Osteocyte (in vitro differentiated cells): ENCODE measurements at regions not wholly inside any gene's neighbourhood (a gene's known extent, or its start where the extent isn't known, plus 50 kb on each side); places are given as distances from the start of the nearest gene placed in this dataset.

Experiments
- DNase-seq: peaks from one replicate; pipeline ENCODE4 v3.0.0; 2021; ENCODE audit warnings: mixed read lengths; ENCODE audit not compliant: unreplicated experiment; ENCODE audit errors: extremely low spot score
- H3K27ac Mint-ChIP-seq: one replicate; pipeline ENCODE4 v1.8.0; 2021; ENCODE audit warnings: mild to moderate bottlenecking, mixed read lengths; ENCODE audit not compliant: unreplicated experiment
- H3K27me3 Mint-ChIP-seq: one replicate; pipeline ENCODE4 v1.8.0; 2021; ENCODE audit warnings: mixed read lengths; ENCODE audit not compliant: unreplicated experiment
- H3K36me3 Mint-ChIP-seq: one replicate; pipeline ENCODE4 v1.8.0; 2021; ENCODE audit warnings: mixed read lengths; ENCODE audit not compliant: unreplicated experiment
- H3K4me1 Mint-ChIP-seq: one replicate; pipeline ENCODE4 v1.8.0; 2021; ENCODE audit warnings: mixed read lengths; ENCODE audit not compliant: unreplicated experiment
- H3K4me3 Mint-ChIP-seq: one replicate; pipeline ENCODE4 v1.8.0; 2021; ENCODE audit warnings: mild to moderate bottlenecking, moderate library complexity, mixed read lengths; ENCODE audit not compliant: unreplicated experiment
- H3K9me3 Mint-ChIP-seq: one replicate; pipeline ENCODE4 v1.8.0; 2021; ENCODE audit warnings: mixed read lengths; ENCODE audit not compliant: unreplicated experiment
- TF ChIP-seq, protein P1 (sequence below): fragments of 200-600 bp; sonication (generic); IDR thresholded peaks from 2 replicates; pipeline ENCODE4 v1.5.0; 2021; ENCODE audit warnings: antibody characterized with exemption, mild to moderate bottlenecking, moderate library complexity

DNA sequence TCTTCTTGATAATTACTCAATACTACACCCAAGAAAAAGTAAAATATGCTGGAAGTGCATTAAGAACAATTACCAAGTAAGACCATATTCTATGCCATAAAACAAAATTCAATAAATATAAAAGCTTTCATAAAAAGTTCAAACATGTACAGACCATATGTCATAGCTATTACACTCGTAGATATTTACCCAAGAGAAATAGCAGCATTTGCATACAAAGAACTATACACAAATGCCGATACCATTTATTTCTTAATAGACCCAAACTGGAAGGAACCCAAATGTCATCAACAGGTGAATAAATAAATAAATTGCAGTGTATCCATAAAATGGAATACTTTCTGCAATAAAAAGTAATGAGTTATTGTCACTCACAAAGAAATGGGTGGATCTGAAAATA is 78.3 kb upstream of the SLC16A7 start:
- Mint-ChIP-seq H3K9me3 (no peaks in the 10 kb centered on the region), H3K27me3 (peaks cover 21% of the 10 kb centered on the region), H3K4me1 (no peaks in the 10 kb centered on the region), H3K27ac (no peak overlapping the region), H3K36me3 (no peaks in the 10 kb centered on the region), H3K4me3 (no peak overlapping the region)
- DNase-seq, result no peak
- TF ChIP-seq, protein P1, sequence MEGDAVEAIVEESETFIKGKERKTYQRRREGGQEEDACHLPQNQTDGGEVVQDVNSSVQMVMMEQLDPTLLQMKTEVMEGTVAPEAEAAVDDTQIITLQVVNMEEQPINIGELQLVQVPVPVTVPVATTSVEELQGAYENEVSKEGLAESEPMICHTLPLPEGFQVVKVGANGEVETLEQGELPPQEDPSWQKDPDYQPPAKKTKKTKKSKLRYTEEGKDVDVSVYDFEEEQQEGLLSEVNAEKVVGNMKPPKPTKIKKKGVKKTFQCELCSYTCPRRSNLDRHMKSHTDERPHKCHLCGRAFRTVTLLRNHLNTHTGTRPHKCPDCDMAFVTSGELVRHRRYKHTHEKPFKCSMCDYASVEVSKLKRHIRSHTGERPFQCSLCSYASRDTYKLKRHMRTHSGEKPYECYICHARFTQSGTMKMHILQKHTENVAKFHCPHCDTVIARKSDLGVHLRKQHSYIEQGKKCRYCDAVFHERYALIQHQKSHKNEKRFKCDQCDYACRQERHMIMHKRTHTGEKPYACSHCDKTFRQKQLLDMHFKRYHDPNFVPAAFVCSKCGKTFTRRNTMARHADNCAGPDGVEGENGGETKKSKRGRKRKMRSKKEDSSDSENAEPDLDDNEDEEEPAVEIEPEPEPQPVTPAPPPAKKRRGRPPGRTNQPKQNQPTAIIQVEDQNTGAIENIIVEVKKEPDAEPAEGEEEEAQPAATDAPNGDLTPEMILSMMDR, result no peak

DNA sequence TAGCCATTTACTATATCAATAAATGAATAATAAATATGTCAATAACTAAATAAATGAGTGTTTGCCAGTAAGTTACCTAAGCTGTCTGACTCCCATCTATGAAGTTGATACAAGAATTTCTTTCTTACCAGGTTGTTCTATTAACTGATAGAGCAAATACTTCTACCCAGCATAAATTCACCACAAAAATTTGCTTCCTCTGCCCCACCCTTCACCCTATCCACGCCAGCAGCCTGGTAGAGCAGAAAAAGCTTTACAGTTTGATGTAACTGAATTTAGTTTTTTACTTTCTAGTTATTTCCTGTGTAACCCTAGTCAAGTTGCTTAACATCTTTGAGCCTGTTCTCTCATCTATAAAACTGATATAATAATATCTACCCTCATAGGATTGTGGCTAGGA is 94.9 kb upstream of the SLC16A7 start:
- Mint-ChIP-seq H3K9me3 (no peaks in the 10 kb centered on the region), H3K36me3 (no peaks in the 10 kb centered on the region), H3K27me3 (no peaks in the 10 kb centered on the region), H3K4me1 (peaks cover 13% of the 10 kb centered on the region), H3K27ac (no peak overlapping the region), H3K4me3 (no peak overlapping the region)
- no peak for DNase-seq
- TF ChIP-seq, protein P1, result no peak

DNA sequence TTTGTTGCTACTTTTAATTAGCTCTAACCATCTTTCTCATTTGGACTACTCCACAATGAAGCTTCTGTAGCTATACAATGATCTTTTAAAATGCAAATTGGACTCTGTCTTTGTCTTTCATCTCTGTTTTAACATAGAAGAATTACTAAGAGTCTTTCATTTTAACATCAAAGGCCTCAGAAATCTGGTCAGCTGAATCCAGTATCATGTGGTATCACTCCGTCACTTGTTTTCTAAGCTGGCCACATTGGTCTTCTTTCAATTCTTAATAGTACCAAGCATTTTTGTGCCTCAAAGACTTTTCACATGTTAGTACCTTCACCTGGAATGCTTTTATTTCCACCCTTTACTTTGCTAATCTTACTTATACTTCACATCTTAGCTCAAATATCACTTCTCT is 95.5 kb upstream of the SLC16A7 start:
- H3K36me3 Mint-ChIP-seq, result no peaks in the 10 kb centered on the region
- no peak overlapping the region for H3K4me3 Mint-ChIP-seq
- TF ChIP-seq, protein P1, result no peak
- no peaks in the 10 kb centered on the region for H3K9me3 Mint-ChIP-seq
- H3K27ac Mint-ChIP-seq, result no peak overlapping the region
- no peak for DNase-seq
- H3K4me1 Mint-ChIP-seq, result peaks cover 16% of the 10 kb centered on the region
- H3K27me3 Mint-ChIP-seq, result no peaks in the 10 kb centered on the region

DNA sequence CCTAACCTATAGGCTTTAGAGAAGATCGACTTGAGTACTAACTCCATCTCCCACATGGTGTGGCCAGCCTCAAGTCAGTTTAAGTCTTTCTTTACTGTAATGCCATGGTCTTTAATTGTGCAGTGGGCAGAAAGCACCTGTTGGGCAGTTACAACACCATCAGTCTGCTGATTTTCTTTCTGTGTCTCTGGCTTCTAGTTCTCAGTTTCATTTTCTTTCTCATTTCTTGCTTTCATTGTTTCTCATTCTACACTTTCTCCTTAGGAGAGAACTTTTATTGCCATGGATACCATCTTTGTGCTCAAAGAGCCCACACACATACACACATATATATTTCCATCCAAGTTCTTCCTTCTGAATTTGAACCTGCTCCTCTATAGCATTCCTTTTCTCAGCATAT is 96.1 kb upstream of the SLC16A7 start:
- TF ChIP-seq, protein P1, result no peak
- H3K36me3 Mint-ChIP-seq, result no peaks in the 10 kb centered on the region
- no peak overlapping the region for H3K4me3 Mint-ChIP-seq
- no peaks in the 10 kb centered on the region for H3K9me3 Mint-ChIP-seq
- no peak for DNase-seq
- peaks cover 16% of the 10 kb centered on the region for H3K4me1 Mint-ChIP-seq
- no peaks in the 10 kb centered on the region for H3K27me3 Mint-ChIP-seq
- H3K27ac Mint-ChIP-seq, result no peak overlapping the region

DNA sequence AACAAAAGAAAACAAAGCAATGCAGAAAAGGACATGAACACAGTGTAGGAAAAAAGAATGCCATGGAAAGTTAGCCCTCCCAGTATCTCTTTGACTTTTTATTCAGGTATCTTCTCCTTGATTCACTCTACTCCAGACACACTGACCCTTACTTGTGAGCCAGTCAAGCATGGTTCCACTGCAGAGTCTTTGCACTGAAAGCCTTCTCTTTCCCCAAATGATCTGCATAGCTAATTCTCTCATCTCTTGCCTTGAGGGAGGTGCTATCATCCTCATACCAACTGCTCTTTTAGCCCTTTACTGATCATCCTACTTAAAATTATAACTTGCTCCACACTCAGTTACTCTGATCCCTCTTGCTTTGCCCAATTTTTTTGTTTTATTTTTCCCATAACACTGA is 101.2 kb upstream of the SLC16A7 start:
- Mint-ChIP-seq H3K27ac (no peak overlapping the region), H3K36me3 (no peaks in the 10 kb centered on the region), H3K4me3 (no peak overlapping the region), H3K4me1 (peaks cover 12% of the 10 kb centered on the region), H3K9me3 (no peaks in the 10 kb centered on the region), H3K27me3 (no peaks in the 10 kb centered on the region)
- TF ChIP-seq, protein P1, result no peak
- no peak for DNase-seq
